ENCODE measurements at regions not wholly inside any gene's neighbourhood (a gene's known extent, or its start where the extent isn't known, plus 50 kb on each side); places are given as distances from the start of the nearest gene placed in this dataset.
A peak's percentile ranks its signal among the peaks of the same experiment; 100 is the strongest.
"Not testable (repeated sequence)": the region's sequence is repeated elsewhere in the genome, so short reads cannot be mapped to it uniquely, and the experiment has no call there.

GRCh38 chr1:224791362-224791941, 138.0 kb upstream of the DNAH14 start:
- no peak for DNase-seq (ENCODE audit: low read depth)

- no peak for DNase-seq (ENCODE audit: low read depth)
Observed at GRCh38 chr1:224795591-224795990, 133.9 kb upstream of the DNAH14 start.

- DNase-seq (ENCODE audit: low read depth): peak; percentile 37
Observed at GRCh38 chr1:224799083-224799482, 130.4 kb upstream of the DNAH14 start.

- no peak for DNase-seq (ENCODE audit: low read depth)
Observed at GRCh38 chr1:224800486-224801119, 128.9 kb upstream of the DNAH14 start.

GRCh38 chr1:224801844-224802490, 127.5 kb upstream of the DNAH14 start:
- peak; percentile 30 for DNase-seq (ENCODE audit: low read depth)

- DNase-seq (ENCODE audit: low read depth): no peak
Observed at GRCh38 chr1:224802617-224803016, 126.9 kb upstream of the DNAH14 start.

GRCh38 chr1:224804220-224804619, 125.3 kb upstream of the DNAH14 start:
- DNase-seq (ENCODE audit: low read depth): no peak

GRCh38 chr1:224805889-224806288, 123.6 kb upstream of the DNAH14 start:
- no peak for DNase-seq (ENCODE audit: low read depth)

GRCh38 chr1:224809137-224809536, 120.3 kb upstream of the DNAH14 start:
- no peak for DNase-seq (ENCODE audit: low read depth)

- DNase-seq (ENCODE audit: low read depth): no peak
Observed at GRCh38 chr1:224809613-224810012, 119.9 kb upstream of the DNAH14 start.

- no peak for DNase-seq (ENCODE audit: low read depth)
Observed at GRCh38 chr1:224811564-224811963, 117.9 kb upstream of the DNAH14 start.

GRCh38 chr1:224815647-224816046, 113.8 kb upstream of the DNAH14 start:
- no peak for DNase-seq (ENCODE audit: low read depth)

- DNase-seq (ENCODE audit: low read depth): no peak
Observed at GRCh38 chr1:224816062-224816461, 113.4 kb upstream of the DNAH14 start.

- no peak for DNase-seq (ENCODE audit: low read depth)
Observed at GRCh38 chr1:224817382-224817781, 112.1 kb upstream of the DNAH14 start.

GRCh38 chr1:224819861-224820260, 109.6 kb upstream of the DNAH14 start:
- DNase-seq (ENCODE audit: low read depth): no peak

GRCh38 chr1:224820341-224820740, 109.1 kb upstream of the DNAH14 start:
- no peak for DNase-seq (ENCODE audit: low read depth)

GRCh38 chr1:224821751-224822150, 107.7 kb upstream of the DNAH14 start:
- DNase-seq (ENCODE audit: low read depth): not testable (repeated sequence)

GRCh38 chr1:224825525-224826000, 103.9 kb upstream of the DNAH14 start:
- no peak for DNase-seq (ENCODE audit: low read depth)

- no peak for DNase-seq (ENCODE audit: low read depth)
Observed at GRCh38 chr1:224828691-224829090, 100.8 kb upstream of the DNAH14 start.

GRCh38 chr1:224831501-224831900, 98.0 kb upstream of the DNAH14 start:
- no peak for DNase-seq (ENCODE audit: low read depth)

GRCh38 chr1:224839648-224840300, 89.7 kb upstream of the DNAH14 start:
- DNase-seq (ENCODE audit: low read depth): not testable (repeated sequence)

GRCh38 chr1:224841803-224842202, 87.7 kb upstream of the DNAH14 start:
- DNase-seq (ENCODE audit: low read depth): not testable (repeated sequence)
